Fibroblast of skin of left biceps (primary cell): ENCODE measurements at regions not wholly inside any gene's neighbourhood (a gene's known extent, or its start where the extent isn't known, plus 50 kb on each side); places are given as distances from the start of the nearest gene placed in this dataset.

Experiments used
- DNase-seq, 2 experiments: peaks; one replicate each; pipeline ENCODE4 v3.0.0-alpha.2; 2013; ENCODE audit warnings: low read depth in 2 of 2

DNA sequence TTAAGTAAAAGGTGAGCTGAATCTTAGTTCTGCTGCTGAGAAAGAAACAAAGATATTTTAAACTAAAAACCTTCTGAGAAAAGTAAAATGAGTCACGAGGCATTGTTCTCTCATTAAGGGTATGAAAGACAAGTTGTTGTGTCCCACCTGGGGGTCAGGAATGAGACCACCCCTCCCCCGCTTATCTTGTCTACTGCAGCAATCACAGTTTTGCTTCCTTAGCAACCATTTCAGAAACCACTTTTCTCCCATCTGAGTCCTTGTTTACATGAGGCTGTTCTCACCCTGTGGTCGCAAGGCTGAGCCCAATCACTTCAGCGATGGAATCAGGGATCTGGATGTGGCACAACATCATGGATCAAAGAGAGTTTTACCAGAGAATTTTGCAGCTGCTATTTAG is 377.6 kb upstream of the NETO1 start:
- DNase-seq = no peak

DNA sequence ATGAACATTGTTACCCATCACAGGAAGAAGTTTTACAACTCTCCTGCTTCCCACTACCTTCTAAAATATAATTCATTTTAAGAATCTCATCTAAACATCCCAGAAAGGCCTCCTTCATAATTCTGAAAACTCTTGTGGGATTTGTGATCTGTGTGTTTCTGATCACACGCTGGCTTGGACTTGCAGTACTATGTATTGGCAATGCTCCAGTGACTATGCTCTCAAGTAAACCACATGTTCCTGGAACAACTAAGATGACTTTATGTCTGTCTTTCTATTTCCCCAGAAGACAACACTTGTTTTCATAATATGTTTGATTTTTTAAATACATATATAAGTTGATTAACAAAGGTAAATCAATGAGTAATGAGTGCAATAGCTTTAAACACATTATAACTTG is 376.6 kb upstream of the NETO1 start:
- DNase-seq = no peak

GRCh38 chr18:73240899-73241298 is 373.1 kb upstream of the NETO1 start:
- no peak for DNase-seq

DNA sequence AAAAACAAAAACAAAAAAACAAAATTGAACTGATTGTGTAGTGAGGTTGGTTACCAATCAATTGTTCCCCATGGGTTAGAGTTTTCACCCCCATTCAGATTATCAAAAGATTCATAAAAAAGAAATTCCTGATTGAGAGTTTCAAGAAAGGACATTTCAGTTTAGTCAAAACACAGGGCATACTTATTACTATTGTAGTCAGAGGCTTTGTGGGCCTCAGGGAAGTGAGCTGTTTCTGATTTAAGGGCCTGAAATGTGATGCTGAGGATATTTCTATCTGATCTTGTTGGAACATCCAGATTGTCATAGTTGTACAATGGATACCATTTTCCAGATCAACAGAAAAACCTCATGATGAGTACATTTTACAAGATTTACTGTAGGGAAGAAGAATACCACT is 368.1 kb upstream of the NETO1 start:
- DNase-seq = no peak

DNA sequence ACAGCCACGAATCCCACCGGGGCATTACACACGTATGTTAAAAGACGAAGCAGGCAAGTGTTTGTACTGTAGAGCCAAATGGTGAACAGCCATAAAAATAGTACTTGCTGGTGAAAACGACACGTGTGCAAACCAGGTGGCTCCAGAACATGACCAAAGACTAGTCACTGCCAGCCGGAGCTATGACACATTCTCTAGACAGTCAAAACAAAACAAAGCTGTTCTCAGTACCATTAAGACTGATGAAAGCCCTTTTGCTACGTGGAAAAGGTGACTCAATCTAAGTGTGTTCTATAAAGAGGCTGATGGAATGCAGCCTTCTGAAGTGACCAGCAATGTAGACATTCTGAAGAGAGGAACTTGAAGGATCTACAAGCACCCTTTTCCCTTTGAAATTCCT is 367.7 kb upstream of the NETO1 start:
- DNase-seq = peak; percentile 26 to 30

DNA sequence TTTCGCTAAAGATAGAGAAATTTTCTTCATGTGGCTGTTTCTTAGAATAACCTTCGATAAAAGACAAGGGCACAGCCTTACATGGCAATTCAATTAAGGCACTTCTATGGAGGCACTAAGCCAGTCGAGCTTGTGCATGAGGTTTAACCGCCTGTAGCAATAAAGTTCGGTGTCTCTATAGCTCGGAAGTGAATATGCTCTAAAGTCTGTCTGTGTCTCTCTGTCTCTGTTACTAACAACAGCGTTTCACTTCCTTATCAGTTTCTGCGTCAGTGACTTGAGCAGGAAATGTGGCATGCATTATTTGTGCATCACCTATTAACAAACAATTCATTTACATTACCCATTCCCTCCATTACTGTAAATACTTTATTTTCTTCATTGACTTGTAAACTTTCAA is 365.1 kb upstream of the NETO1 start:
- no peak for DNase-seq

- no peak for DNase-seq
Measured at GRCh38 chr18:73220663-73221062, 352.9 kb upstream of the NETO1 start.

DNA sequence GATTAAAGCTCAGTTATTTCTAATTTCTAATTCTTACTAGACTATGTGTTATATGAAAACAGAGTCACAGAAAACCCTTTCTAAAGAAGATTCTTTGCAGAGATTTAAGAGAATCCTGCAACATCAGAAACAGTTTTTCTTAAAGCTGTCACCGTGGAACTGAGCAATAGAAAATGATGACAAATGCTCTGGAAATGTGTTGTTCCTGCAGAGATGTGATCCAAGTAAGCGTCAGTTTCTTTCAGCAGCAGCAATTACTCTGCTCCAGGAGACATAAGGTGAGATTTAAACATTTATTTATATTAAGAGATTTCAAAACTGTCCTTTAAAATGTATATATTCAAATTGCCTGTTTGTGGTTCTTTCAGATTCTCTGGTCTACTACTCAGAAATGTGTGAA is 350.5 kb upstream of the NETO1 start:
- DNase-seq = no peak

- DNase-seq = no peak
Measured at GRCh38 chr18:73214970-73215369, 347.2 kb upstream of the NETO1 start.

- DNase-seq = no peak
Measured at GRCh38 chr18:73212442-73212841, 344.7 kb upstream of the NETO1 start.

DNA sequence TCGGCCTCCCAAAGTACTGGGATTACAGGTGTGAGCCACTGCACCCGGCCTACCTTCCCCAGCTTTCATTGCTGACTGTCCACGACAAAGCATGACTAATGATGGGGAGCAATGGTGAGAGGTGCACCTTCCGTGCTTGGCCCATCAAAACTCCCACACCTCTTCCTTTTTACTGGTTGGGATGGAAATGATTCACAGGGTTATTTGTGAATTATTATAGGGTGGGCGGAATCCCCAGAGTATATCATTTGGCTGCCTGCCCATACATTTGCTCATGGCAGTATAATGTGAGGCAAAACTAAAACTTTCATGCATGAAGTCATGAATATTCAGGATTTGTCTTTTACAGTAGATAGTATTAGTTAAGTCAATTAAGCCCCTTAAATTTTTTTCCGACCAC is 334.2 kb upstream of the NETO1 start:
- no peak for DNase-seq

GRCh38 chr18:73199151-73199550 is 331.4 kb upstream of the NETO1 start:
- no peak for DNase-seq

- no peak for DNase-seq
Measured at GRCh38 chr18:73189718-73190117, 321.9 kb upstream of the NETO1 start.

DNA sequence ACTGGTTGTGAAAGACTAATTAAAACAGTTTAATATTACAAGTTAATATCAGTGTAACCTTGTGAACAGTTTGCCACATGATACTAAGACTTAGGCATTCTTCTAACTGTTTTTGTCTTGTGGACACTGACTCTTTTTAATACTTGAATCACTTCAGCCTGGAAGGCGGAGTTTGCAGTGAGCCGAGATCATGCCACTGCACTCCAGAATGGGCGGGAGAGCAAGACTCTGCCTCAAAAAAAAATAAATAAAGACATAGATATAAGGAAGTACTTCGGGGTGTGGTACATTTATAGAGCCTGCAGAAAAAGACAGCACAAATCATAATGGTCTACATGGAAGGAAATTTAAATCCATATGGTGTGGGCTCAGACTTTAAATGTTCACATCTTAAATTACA is 300.4 kb upstream of the NETO1 start:
- no peak for DNase-seq

DNA sequence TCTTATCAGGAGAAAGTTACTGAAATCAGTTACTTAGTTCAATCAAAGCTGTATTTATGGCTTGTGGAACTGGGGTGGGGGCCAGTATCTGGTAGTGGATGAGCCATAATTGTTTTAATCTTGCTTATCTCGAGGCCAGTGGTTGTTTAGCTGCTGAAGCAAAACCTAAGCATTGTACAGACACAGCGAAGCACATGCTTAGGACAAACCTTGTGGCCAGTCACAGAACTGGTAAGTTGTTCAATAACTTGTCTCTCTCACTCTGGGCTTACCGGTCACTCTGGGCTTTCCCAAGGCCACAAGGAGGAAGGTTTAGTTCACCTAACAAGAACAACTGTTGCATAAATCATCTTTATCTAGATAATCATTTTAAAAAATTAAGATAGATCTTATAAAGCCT is 296.6 kb upstream of the NETO1 start:
- no peak for DNase-seq

GRCh38 chr18:73163236-73163635 is 295.4 kb upstream of the NETO1 start:
- no peak for DNase-seq

- DNase-seq = no peak
Measured at GRCh38 chr18:73156117-73156516, 288.3 kb upstream of the NETO1 start.

- DNase-seq = peak; percentile 19 to 31
Measured at GRCh38 chr18:73153271-73153670, 285.5 kb upstream of the NETO1 start.

- no peak for DNase-seq
Measured at GRCh38 chr18:73151086-73151485, 283.3 kb upstream of the NETO1 start.

- no peak for DNase-seq
Measured at GRCh38 chr18:73150199-73150598, 282.4 kb upstream of the NETO1 start.

GRCh38 chr18:73147590-73147989 is 279.8 kb upstream of the NETO1 start:
- DNase-seq = no peak

GRCh38 chr18:73144030-73144429 is 276.2 kb upstream of the NETO1 start:
- DNase-seq = no peak

DNA sequence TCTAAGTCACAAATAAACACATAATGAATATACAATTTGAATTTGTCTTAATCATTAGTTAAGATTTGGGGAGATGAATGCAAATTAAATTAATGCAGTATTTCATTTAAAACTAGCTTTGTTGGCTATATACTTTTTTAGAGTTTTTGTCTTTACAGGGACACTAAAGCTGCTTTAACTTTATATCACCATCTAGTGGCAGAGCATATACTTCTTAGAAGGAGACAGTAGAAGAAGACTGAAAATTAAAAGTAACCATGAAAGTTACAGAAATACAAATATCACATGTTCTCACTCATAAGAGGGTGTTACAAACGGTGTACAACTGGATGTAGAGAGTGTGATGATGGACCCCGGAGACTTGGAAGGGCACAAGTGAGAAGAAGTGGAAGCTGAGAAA is 268.3 kb upstream of the NETO1 start:
- no peak for DNase-seq

DNA sequence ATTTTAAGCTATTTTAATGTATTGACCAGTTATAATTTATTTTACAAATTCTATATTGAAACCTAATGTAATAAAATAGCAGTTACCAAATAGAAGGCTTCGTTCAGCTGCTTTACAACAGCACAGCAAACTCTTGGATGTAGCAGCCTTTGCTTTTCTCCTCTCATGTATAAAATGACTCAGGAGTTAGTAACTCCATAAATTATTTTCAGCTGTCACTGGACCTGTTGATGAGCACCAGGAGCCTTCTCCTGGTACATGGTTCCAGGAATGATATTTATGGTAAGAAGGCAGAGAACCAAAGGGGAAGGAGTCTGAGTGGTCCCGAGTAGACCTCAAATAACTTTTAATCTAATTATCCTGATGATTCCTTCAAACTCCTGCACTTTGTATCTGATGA is 256.4 kb upstream of the NETO1 start:
- peak; percentile 6 to 12 for DNase-seq

GRCh38 chr18:73121207-73121606 is 253.4 kb upstream of the NETO1 start:
- no peak for DNase-seq
